Naive thymus-derived CD4-positive, alpha-beta T cell (primary cell): ENCODE measurements at regions not wholly inside any gene's neighbourhood (a gene's known extent, or its start where the extent isn't known, plus 50 kb on each side); places are given as distances from the start of the nearest gene placed in this dataset.

Experiments
- ATAC-seq: fragments of 150-1000 bp; cut with Tn5 transposase; 2 replicates; pipeline ENCODE4 v1.10.0; 2021; ENCODE audit warnings: mild to moderate bottlenecking, moderate library complexity
- CTCF ChIA-PET: fragments of 350-600 bp; sonication (Branson Sonifier 250); formaldehyde crosslinking; loops from one replicate; lab custom pipeline; 2021; ENCODE audit warnings: antibody characterized with exemption; lab: Charles Lee
- POLR2A ChIA-PET: fragments of 350-600 bp; sonication (Branson Sonifier 250); formaldehyde crosslinking; loops from one replicate; lab custom pipeline; 2021; ENCODE audit warnings: antibody characterized with exemption, inconsistent platforms; lab: Charles Lee
- DNase-seq, 9 donors: peaks; one replicate each; pipeline versions ENCODE4 v3.0.0 to v3.0.0-alpha.2; 2020 to 2022; ENCODE audit warnings: mixed read lengths in 1 of 9
- H3K27ac ChIP-seq: one replicate; pipeline ENCODE4 v1.7.0; 2013; ENCODE audit warnings: mild to moderate bottlenecking, low read depth, low read length, moderate library complexity
- H3K27me3 ChIP-seq, 2 donors: one replicate each; pipeline ENCODE4 v1.7.0; 2013; ENCODE audit warnings: low read length in 2 of 2, mild to moderate bottlenecking in 2 of 2, moderate library complexity in 2 of 2; ENCODE audit not compliant: control insufficient read depth in 2 of 2, insufficient read depth in 2 of 2
- H3K36me3 ChIP-seq, 3 experiments: 1 replicate in 2 of 3; 2 replicates in 1 of 3; pipeline ENCODE4 v1.7.0; 2013; ENCODE audit warnings: low read length in 3 of 3, mild to moderate bottlenecking in 3 of 3, moderate library complexity in 1 of 3; ENCODE audit not compliant: insufficient read depth in 3 of 3, control insufficient read depth in 2 of 3
- H3K4me1 ChIP-seq, 2 donors: one replicate each; pipeline ENCODE4 v1.7.0; 2013; ENCODE audit warnings: low read length in 2 of 2, mild to moderate bottlenecking in 2 of 2, moderate library complexity in 1 of 2; ENCODE audit not compliant: control insufficient read depth in 2 of 2, insufficient read depth in 2 of 2
- H3K4me3 ChIP-seq: 2 replicates; pipeline ENCODE4 v1.7.0; 2013; ENCODE audit warnings: mild to moderate bottlenecking, low read length
- H3K9me3 ChIP-seq, 3 experiments: 1 replicate in 2 of 3; 2 replicates in 1 of 3; pipeline ENCODE4 v1.7.0; 2013; ENCODE audit warnings: low read length in 3 of 3; ENCODE audit not compliant: control insufficient read depth in 2 of 3
- H3K27ac Mint-ChIP-seq, 9 donors: one replicate each; pipeline ENCODE4 v1.8.0; 2020 to 2022; ENCODE audit warnings: mixed read lengths in 9 of 9, mild to moderate bottlenecking in 8 of 9, moderate library complexity in 5 of 9, inconsistent platforms in 2 of 9
- H3K27me3 Mint-ChIP-seq, 5 donors: one replicate each; pipeline ENCODE4 v1.8.0; 2021 to 2022; ENCODE audit warnings: mixed read lengths in 5 of 5, mild to moderate bottlenecking in 1 of 5
- H3K36me3 Mint-ChIP-seq, 5 donors: one replicate each; pipeline ENCODE4 v1.8.0; 2020 to 2022; ENCODE audit warnings: mixed read lengths in 5 of 5, mild to moderate bottlenecking in 3 of 5, inconsistent platforms in 1 of 5
- H3K4me1 Mint-ChIP-seq, 7 donors: one replicate each; pipeline ENCODE4 v1.8.0; 2020 to 2022; ENCODE audit warnings: mixed read lengths in 7 of 7, mild to moderate bottlenecking in 3 of 7, inconsistent platforms in 1 of 7
- H3K4me3 Mint-ChIP-seq, 10 donors: one replicate each; pipeline ENCODE4 v1.8.0; 2020 to 2022; ENCODE audit warnings: mild to moderate bottlenecking in 10 of 10, mixed read lengths in 10 of 10, moderate library complexity in 6 of 10, inconsistent platforms in 2 of 10
- H3K9me3 Mint-ChIP-seq, 11 donors: one replicate each; pipeline ENCODE4 v1.8.0; 2020 to 2022; ENCODE audit warnings: mixed read lengths in 11 of 11, mild to moderate bottlenecking in 4 of 11, inconsistent platforms in 1 of 11, moderate library complexity in 1 of 11
- intact Hi-C, 2 donors: fragments of 100-400 bp; cut with micrococcal nuclease; formaldehyde crosslinking; loops; one replicate each; pipeline ENCODE4 v1.15.1; 2023

DNA sequence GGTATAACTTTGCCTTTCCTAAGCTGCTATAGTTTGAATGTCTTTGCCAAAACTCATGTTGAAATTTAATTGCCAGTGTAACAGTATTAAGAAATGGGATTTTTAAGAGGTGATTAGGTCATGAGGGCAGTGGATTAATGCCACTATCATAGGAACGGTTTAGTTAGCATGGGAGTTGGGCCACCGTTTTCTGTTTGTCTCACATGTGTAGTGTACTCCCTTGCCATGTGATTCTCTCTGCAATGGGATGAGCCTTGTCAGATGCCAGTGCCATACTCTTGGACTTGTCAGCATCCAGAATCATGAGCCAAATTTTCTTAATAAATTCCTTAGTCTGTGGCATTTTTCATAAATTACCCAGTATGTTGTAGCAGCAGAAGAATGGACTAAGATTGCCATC lies 388.9 kb upstream of the RGPD4 start:
- H3K36me3 ChIP-seq: no peaks in the 10 kb centered on the region
- CTCF ChIA-PET: no interaction called here
- peaks cover 0 to 3% (median 0%) of the 10 kb centered on the region in 5 donors for H3K27me3 Mint-ChIP-seq
- DNase-seq (no peak), ATAC-seq (no peak)
- no peaks in the 10 kb centered on the region for H3K4me1 ChIP-seq
- intact Hi-C loops: no loop called here
- no peak overlapping the region for H3K27ac ChIP-seq
- H3K27ac Mint-ChIP-seq: no peak overlapping the region
- H3K4me3 ChIP-seq: no peak overlapping the region
- H3K4me3 Mint-ChIP-seq: no peak overlapping the region
- POLR2A ChIA-PET: no interaction called here
- no peaks in the 10 kb centered on the region for H3K27me3 ChIP-seq
- peaks cover 0 to 1% (median 0%) of the 10 kb centered on the region in 7 donors for H3K4me1 Mint-ChIP-seq
- H3K9me3 Mint-ChIP-seq: peaks cover 0 to 13% (median 5%) of the 10 kb centered on the region in 11 donors
- peaks cover 0 to 4% (median 0%) of the 10 kb centered on the region in 3 experiments for H3K9me3 ChIP-seq
- H3K36me3 Mint-ChIP-seq: peaks cover 0 to 7% (median 0%) of the 10 kb centered on the region in 5 donors

DNA sequence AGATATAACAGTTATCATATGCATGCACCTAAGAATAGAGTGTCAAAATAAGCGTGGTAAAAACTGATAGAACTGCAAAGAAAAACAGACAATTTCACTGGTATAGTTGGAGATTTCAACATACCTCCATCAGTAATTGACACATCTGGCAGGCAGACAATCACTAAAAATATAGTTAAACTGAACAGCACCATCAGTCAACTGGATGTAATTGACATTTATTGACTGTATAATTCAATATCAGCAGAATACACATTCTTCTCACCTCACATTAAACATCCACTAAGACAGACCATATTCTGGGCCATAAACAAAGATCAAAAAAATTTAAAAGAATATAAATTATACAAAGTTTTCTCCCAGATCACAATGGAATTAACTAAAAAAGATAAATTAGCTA lies 378.5 kb upstream of the RGPD4 start:
- ChIA-PET CTCF (no interaction called here), POLR2A (no interaction called here)
- H3K9me3 Mint-ChIP-seq: peaks cover 0 to 25% (median 4%) of the 10 kb centered on the region in 11 donors

DNA sequence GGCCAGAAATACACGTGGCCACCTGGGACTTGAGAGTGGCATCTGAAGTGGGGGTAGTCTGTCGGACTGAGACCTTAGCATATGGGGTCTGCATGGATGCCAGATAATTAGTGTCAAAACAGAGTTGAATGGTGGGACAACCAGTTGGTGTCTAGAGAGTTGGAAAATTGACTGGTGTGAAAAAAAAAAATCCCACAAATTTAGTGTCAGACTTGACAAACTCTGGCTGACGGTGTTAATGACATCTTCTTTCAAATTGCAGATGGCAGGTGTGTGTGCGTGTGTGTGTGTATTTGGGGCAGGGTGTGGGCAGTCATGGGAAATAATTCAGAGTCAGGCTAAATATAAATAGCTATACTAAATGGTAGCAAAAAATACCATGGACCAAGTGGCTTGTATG lies 365.4 kb upstream of the RGPD4 start:
- H3K27me3 Mint-ChIP-seq: no peaks in the 10 kb centered on the region
- no peaks in the 10 kb centered on the region for H3K4me1 Mint-ChIP-seq
- no peaks in the 10 kb centered on the region for H3K36me3 ChIP-seq
- H3K4me3 ChIP-seq: no peak overlapping the region
- H3K9me3 ChIP-seq: no peaks in the 10 kb centered on the region
- H3K9me3 Mint-ChIP-seq: peaks cover 0 to 19% (median 5%) of the 10 kb centered on the region in 11 donors
- CTCF ChIA-PET: no interaction called here
- H3K4me3 Mint-ChIP-seq: no peak overlapping the region
- H3K27ac Mint-ChIP-seq: no peak overlapping the region
- H3K27ac ChIP-seq: no peak overlapping the region
- ATAC-seq (no peak), DNase-seq (no peak)
- no peaks in the 10 kb centered on the region for H3K36me3 Mint-ChIP-seq
- intact Hi-C loops: no loop called here
- no peaks in the 10 kb centered on the region for H3K27me3 ChIP-seq
- POLR2A ChIA-PET: no interaction called here
- H3K4me1 ChIP-seq: no peaks in the 10 kb centered on the region

More for the DNA sequence above, 378.5 kb upstream of the RGPD4 start:
- DNase-seq (no peak), ATAC-seq (no peak)
- H3K27me3 ChIP-seq: no peaks in the 10 kb centered on the region
- no peaks in the 10 kb centered on the region for H3K4me1 ChIP-seq
- H3K9me3 ChIP-seq: no peaks in the 10 kb centered on the region
- no peak overlapping the region for H3K27ac ChIP-seq
- intact Hi-C loops: no loop called here
- H3K36me3 ChIP-seq: no peaks in the 10 kb centered on the region
- no peaks in the 10 kb centered on the region for H3K4me1 Mint-ChIP-seq
- H3K27me3 Mint-ChIP-seq: peaks cover 0 to 5% (median 0%) of the 10 kb centered on the region in 5 donors
- H3K4me3 ChIP-seq: no peak overlapping the region
- no peak overlapping the region for H3K4me3 Mint-ChIP-seq
- H3K36me3 Mint-ChIP-seq: no peaks in the 10 kb centered on the region
- no peak overlapping the region for H3K27ac Mint-ChIP-seq

DNA sequence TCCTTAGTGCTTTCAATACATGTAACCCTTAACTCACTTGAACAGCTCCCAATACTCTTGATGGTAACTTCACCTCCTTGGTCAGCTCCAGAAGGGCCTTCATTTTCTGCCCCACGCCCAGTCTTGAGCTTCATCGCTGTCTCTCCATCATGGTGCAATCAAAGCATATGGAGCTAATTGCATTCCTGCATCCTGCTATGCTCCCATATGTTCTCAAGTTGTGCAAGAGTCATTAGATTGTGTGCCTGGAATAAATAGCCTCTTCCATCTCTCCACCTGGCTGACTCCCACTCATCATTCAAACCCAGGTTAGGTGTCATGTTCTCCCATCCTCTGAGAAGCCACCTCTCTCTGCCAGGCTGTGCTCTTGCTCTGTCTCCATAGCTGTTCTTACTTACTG lies 364.5 kb upstream of the RGPD4 start:
- no peak for ATAC-seq

DNA sequence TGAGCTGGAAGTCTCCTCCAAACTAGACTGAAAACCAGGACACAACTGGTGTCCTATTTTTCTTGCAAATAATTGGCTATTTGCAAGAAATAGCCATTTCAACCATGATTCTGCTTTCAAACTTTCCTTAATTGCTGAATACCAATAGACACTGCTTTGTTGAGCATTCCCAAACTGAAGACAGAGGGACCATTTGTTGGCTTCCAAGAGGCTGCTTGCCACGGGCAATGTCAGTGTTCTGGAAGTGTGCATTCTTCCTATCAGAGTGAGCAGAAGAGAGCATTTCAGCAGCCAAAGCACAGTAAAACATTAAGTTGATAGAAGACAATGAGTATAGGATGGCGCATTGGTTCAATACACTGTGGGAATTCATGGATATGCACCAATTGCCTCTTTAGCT lies 360.5 kb upstream of the RGPD4 start:
- POLR2A ChIA-PET: no interaction called here
- intact Hi-C loops: no loop called here
- no peak overlapping the region for H3K4me3 Mint-ChIP-seq
- CTCF ChIA-PET: no interaction called here
- no peaks in the 10 kb centered on the region for H3K9me3 ChIP-seq
- H3K27me3 ChIP-seq: no peaks in the 10 kb centered on the region
- H3K36me3 ChIP-seq: no peaks in the 10 kb centered on the region
- H3K4me3 ChIP-seq: no peak overlapping the region
- H3K27me3 Mint-ChIP-seq: no peaks in the 10 kb centered on the region
- H3K36me3 Mint-ChIP-seq: no peaks in the 10 kb centered on the region
- no peaks in the 10 kb centered on the region for H3K4me1 ChIP-seq
- ATAC-seq (no peak), DNase-seq (no peak)
- H3K27ac ChIP-seq: no peak overlapping the region
- H3K9me3 Mint-ChIP-seq: peaks cover 3 to 29% (median 7%) of the 10 kb centered on the region in 11 donors
- no peak overlapping the region for H3K27ac Mint-ChIP-seq
- H3K4me1 Mint-ChIP-seq: no peaks in the 10 kb centered on the region

More for the DNA sequence above, 364.5 kb upstream of the RGPD4 start:
- intact Hi-C loops: no loop called here
- Mint-ChIP-seq H3K36me3 (no peaks in the 10 kb centered on the region), H3K27ac (no peak overlapping the region), H3K4me1 (no peaks in the 10 kb centered on the region), H3K4me3 (no peak overlapping the region), H3K27me3 (no peaks in the 10 kb centered on the region), H3K9me3 (peaks cover 0 to 19% (median 6%) of the 10 kb centered on the region in 11 donors)
- no peak overlapping the region for H3K4me3 ChIP-seq
- DNase-seq: no peak
- no peaks in the 10 kb centered on the region for H3K27me3 ChIP-seq
- H3K4me1 ChIP-seq: no peaks in the 10 kb centered on the region
- no peak overlapping the region for H3K27ac ChIP-seq
- H3K36me3 ChIP-seq: no peaks in the 10 kb centered on the region
- POLR2A ChIA-PET: no interaction called here
- no peaks in the 10 kb centered on the region for H3K9me3 ChIP-seq
- CTCF ChIA-PET: no interaction called here

DNA sequence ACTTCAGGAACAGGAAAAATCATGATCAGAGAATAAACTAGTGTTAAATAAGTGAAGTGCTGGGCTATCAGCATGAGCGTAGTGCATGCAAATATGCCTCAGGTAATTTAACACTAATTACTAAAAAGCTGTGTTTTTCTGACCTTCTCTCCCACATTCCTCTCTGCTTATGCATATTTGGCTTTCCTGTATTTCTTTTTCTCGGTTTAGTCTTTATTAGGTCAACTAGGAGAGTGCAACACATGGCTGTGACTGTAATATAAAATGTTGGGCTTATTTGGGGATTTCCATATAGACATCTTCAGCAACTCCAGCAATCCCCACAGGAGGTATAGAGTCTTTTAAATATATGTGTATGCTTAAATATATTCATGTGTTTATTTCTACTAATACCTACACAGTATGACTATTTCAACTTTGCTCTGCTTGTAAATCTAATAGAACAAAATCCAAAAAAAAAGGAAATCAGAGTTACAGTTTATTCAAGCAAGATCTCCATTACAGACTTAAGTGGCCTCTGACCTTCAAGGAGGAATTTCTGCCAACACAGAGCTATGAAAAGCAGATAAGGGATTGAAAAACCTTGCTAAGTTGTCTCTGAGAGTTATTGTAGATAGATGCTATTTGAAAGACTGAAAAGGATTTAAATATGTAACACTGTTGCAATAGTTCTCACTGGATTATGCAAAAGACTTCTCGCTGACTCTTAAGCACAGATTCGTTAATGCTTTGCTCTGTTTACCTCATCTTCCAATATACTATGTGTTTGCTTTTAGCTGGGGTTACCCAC lies 359.5 kb upstream of the RGPD4 start:
- Mint-ChIP-seq H3K4me1 (no peaks in the 10 kb centered on the region), H3K27ac (no peak overlapping the region), H3K4me3 (no peak overlapping the region), H3K27me3 (no peaks in the 10 kb centered on the region), H3K36me3 (no peaks in the 10 kb centered on the region), H3K9me3 (peaks cover 3 to 29% (median 7%) of the 10 kb centered on the region in 11 donors)
- Histone ChIP-seq H3K4me1 (no peaks in the 10 kb centered on the region), H3K27ac (no peak overlapping the region), H3K36me3 (no peaks in the 10 kb centered on the region), H3K4me3 (no peak overlapping the region), H3K27me3 (no peaks in the 10 kb centered on the region), H3K9me3 (no peaks in the 10 kb centered on the region)
- POLR2A ChIA-PET: no interaction called here
- CTCF ChIA-PET: no interaction called here
- DNase-seq (no peak), ATAC-seq (no peak)
- intact Hi-C loops: no loop called here

DNA sequence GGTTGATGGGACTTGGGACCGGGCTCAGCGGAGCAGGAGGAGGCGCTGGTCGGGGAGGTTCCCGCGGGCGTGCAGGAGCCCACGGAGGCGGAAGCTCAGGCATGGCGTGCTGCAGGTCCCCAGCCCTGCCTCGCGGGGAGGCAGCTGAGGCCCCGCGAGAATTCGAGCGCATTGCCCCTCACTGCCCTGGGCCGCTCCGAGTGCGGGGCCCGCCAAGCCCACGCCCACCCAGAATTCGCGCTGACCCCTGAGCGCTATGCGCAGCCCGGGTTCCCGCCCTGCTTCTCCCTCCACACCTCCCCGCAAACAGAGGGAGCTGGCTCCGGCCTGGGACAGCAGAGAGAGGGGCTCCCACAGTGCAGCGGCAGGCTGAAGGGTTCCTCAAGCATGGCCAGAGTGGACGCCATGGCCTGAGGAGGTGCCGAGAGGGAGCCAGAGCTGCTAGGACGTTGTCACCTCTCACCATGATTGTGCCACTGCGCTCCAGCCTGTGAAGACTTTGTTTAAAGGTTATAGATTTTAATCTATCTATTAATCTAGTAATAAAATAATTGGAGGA lies 357.2 kb upstream of the RGPD4 start:
- no peaks in the 10 kb centered on the region for H3K36me3 ChIP-seq
- DNase-seq: no peak
- no peak overlapping the region for H3K4me3 ChIP-seq
- ChIA-PET CTCF (no interaction called here), POLR2A (no interaction called here)
- no peak overlapping the region for H3K27ac Mint-ChIP-seq
- ATAC-seq: no peak
- no peak overlapping the region for H3K27ac ChIP-seq
- no peaks in the 10 kb centered on the region for H3K4me1 Mint-ChIP-seq
- peaks cover 1 to 21% (median 6%) of the 10 kb centered on the region in 11 donors for H3K9me3 Mint-ChIP-seq
- no peaks in the 10 kb centered on the region for H3K27me3 Mint-ChIP-seq
- intact Hi-C loops: no loop called here
- H3K9me3 ChIP-seq: no peaks in the 10 kb centered on the region
- H3K4me3 Mint-ChIP-seq: no peak overlapping the region
- no peaks in the 10 kb centered on the region for H3K27me3 ChIP-seq
- no peaks in the 10 kb centered on the region for H3K36me3 Mint-ChIP-seq
- no peaks in the 10 kb centered on the region for H3K4me1 ChIP-seq
